HTR-8/SVneo (cell line): ENCODE measurements at regions not wholly inside any gene's neighbourhood (a gene's known extent, or its start where the extent isn't known, plus 50 kb on each side); places are given as distances from the start of the nearest gene placed in this dataset.
"Not testable (repeated sequence)": the region's sequence is repeated elsewhere in the genome, so short reads cannot be mapped to it uniquely, and the experiment has no call there.

ENCODE experiments used
- DNase-seq: peaks from one replicate; pipeline ENCODE4 v3.0.0; 2011; ENCODE audit warnings: low spot score, mixed read lengths; ENCODE audit not compliant: insufficient read length
- FAIRE-seq: peaks from 2 replicates; lab custom pipeline; 2011; peaks lifted over from hg19 to GRCh38; lab: Jason Lieb, UNC

GRCh38 chr1:58927722-58928085 is 143.9 kb upstream of the JUN start:
- no peak for FAIRE-seq
- no peak for DNase-seq

GRCh38 chr1:58928514-58928913 is 144.7 kb upstream of the JUN start:
- FAIRE-seq, result no peak
- no peak for DNase-seq

GRCh38 chr1:58929671-58930325 is 146.0 kb upstream of the JUN start:
- FAIRE-seq (no peak), DNase-seq (no peak)

- DNase-seq (no peak), FAIRE-seq (no peak)
Measured at GRCh38 chr1:58931024-58931423, 147.2 kb upstream of the JUN start.

GRCh38 chr1:58931756-58932155 is 147.9 kb upstream of the JUN start:
- DNase-seq (no peak), FAIRE-seq (no peak)

- FAIRE-seq (peak; percentile 42), DNase-seq (peak; percentile 67)
Measured at GRCh38 chr1:58932859-58933598, 149.2 kb upstream of the JUN start.

GRCh38 chr1:58933599-58933926 is 149.7 kb upstream of the JUN start:
- FAIRE-seq, result peak; percentile 40
- DNase-seq, result no peak

- DNase-seq, result no peak
- no peak for FAIRE-seq
Measured at GRCh38 chr1:58934706-58935105, 150.9 kb upstream of the JUN start.

GRCh38 chr1:58936973-58937372 is 153.1 kb upstream of the JUN start:
- no peak for FAIRE-seq
- DNase-seq, result no peak

- FAIRE-seq, result no peak
- no peak for DNase-seq
Measured at GRCh38 chr1:58939146-58939545, 155.3 kb upstream of the JUN start.

GRCh38 chr1:58939666-58940370 is 156.0 kb upstream of the JUN start:
- no peak for FAIRE-seq

GRCh38 chr1:58941471-58942289 is 157.8 kb upstream of the JUN start:
- FAIRE-seq (no peak), DNase-seq (no peak)

More at GRCh38 chr1:58939666-58940370, 156.0 kb upstream of the JUN start:
- no peak for DNase-seq

GRCh38 chr1:58942759-58943191 is 158.9 kb upstream of the JUN start:
- DNase-seq, result no peak
- FAIRE-seq, result no peak

GRCh38 chr1:58943776-58944175 is 159.9 kb upstream of the JUN start:
- DNase-seq (no peak), FAIRE-seq (no peak)

GRCh38 chr1:58944439-58944838 is 160.6 kb upstream of the JUN start:
- no peak for DNase-seq
- no peak for FAIRE-seq

- no peak for FAIRE-seq
- no peak for DNase-seq
Measured at GRCh38 chr1:58946390-58946789, 162.5 kb upstream of the JUN start.

- no peak for FAIRE-seq
- no peak for DNase-seq
Measured at GRCh38 chr1:58948671-58949070, 164.8 kb upstream of the JUN start.

- no peak for FAIRE-seq
- no peak for DNase-seq
Measured at GRCh38 chr1:58949551-58950220, 165.8 kb upstream of the JUN start.

- DNase-seq (no peak), FAIRE-seq (no peak)
Measured at GRCh38 chr1:58950897-58951296, 167.1 kb upstream of the JUN start.

GRCh38 chr1:58953951-58954350 is 170.1 kb upstream of the JUN start:
- DNase-seq, FAIRE-seq: not testable (repeated sequence)
